ENCODE measurements at regions not wholly inside any gene's neighbourhood (a gene's known extent, or its start where the extent isn't known, plus 50 kb on each side); places are given as distances from the start of the nearest gene placed in this dataset.

GRCh38 chr22:48886604-48887393, 940.9 kb downstream of the BRD1 start:
- H3K4me3 ChIP-seq (replicated peaks; ENCODE audit: low read depth, low read length), result no peak overlapping the region
- DNase-seq (ENCODE audit: extremely low read depth, low read depth), result no peak
- TF ChIP-seq, protein P1, sequence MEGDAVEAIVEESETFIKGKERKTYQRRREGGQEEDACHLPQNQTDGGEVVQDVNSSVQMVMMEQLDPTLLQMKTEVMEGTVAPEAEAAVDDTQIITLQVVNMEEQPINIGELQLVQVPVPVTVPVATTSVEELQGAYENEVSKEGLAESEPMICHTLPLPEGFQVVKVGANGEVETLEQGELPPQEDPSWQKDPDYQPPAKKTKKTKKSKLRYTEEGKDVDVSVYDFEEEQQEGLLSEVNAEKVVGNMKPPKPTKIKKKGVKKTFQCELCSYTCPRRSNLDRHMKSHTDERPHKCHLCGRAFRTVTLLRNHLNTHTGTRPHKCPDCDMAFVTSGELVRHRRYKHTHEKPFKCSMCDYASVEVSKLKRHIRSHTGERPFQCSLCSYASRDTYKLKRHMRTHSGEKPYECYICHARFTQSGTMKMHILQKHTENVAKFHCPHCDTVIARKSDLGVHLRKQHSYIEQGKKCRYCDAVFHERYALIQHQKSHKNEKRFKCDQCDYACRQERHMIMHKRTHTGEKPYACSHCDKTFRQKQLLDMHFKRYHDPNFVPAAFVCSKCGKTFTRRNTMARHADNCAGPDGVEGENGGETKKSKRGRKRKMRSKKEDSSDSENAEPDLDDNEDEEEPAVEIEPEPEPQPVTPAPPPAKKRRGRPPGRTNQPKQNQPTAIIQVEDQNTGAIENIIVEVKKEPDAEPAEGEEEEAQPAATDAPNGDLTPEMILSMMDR (IDR thresholded peaks at IDR 0.05; ENCODE audit: low read depth, low read length, missing control alignments), result no peak

DNA sequence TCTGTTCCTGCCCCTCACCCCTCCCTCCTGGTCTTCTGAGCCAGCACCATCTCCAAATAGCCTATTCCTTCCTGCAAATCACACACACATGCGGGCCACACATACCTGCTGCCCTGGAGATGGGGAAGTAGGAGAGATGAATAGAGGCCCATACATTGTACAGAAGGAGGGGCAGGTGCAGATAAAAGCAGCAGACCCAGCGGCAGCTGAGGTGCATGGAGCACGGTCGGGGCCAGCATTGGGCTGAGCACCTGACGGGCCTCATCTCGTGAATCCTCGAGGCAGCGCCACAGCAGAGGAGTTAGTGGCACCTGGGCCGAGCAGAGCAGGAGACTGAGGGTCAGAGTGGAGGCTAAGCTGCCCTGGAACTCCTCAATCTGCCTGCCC, 941.8 kb downstream of the BRD1 start:
- DNase-seq (ENCODE audit: extremely low read depth, low read depth), result no peak
- TF ChIP-seq, protein P1 (IDR thresholded peaks at IDR 0.05; ENCODE audit: low read depth, low read length, missing control alignments), result no peak
- H3K4me3 ChIP-seq (replicated peaks; ENCODE audit: low read depth, low read length), result no peak overlapping the region

DNA sequence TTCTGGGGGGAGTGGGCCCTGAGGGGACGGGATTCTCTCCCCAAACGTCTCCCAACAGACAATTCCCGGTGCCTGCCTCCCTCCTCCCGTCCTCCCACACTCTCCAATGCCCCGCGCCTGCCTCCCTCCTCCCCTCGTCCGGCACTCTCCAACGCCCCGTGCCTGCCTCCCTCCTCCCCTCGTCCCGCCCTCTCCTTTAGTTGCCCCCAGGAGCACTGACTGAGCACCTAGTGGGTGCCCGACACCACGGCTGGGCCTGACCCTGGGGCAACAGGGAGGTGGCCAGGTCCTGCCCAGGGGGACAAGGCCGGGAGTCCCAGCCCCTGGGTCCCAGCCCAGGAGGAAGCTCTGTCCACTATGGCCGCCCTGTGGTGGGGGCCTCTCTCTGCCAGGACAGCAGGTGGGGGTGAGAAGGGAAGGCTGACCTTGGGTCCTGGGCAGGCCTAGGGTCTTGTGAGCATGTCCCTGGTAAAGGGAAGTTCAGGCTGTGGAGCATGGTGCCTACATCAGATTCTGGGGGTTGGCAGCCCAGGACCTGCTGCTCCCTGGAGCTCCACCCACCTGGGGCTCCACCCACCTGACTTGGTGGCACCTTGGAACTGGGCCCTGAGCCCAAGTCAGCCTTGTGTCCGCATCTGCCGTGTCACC, 942.3 kb downstream of the BRD1 start:
- TF ChIP-seq, protein P1 (IDR thresholded peaks at IDR 0.05; ENCODE audit: low read depth, low read length, missing control alignments), result no peak
- no peak overlapping the region for H3K4me3 ChIP-seq (replicated peaks; ENCODE audit: low read depth, low read length)
- no peak for DNase-seq (ENCODE audit: extremely low read depth, low read depth)

DNA sequence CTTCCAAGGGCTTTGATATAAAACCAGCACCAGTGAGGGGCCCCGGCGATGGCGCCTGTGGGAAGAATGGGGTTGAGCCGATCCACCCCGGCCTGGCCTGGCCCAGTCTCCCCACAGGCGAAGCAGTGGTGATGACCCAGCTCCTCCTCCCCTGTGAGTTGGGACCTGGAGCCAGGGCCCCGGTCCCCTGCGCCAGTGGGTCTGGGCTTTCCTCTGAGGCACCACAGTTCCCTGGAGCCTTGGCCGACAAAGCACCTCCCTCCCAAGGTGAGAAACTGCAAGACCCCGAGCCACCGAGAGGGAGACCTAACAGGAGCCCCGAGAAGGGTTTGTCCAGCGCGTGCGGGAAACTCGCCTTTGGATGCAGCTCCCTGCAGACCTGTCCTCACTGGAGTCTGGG, 942.9 kb downstream of the BRD1 start:
- no peak for DNase-seq (ENCODE audit: extremely low read depth, low read depth)
- H3K4me3 ChIP-seq (replicated peaks; ENCODE audit: low read depth, low read length), result no peak overlapping the region
- TF ChIP-seq, protein P1 (IDR thresholded peaks at IDR 0.05; ENCODE audit: low read depth, low read length, missing control alignments), result no peak

DNA sequence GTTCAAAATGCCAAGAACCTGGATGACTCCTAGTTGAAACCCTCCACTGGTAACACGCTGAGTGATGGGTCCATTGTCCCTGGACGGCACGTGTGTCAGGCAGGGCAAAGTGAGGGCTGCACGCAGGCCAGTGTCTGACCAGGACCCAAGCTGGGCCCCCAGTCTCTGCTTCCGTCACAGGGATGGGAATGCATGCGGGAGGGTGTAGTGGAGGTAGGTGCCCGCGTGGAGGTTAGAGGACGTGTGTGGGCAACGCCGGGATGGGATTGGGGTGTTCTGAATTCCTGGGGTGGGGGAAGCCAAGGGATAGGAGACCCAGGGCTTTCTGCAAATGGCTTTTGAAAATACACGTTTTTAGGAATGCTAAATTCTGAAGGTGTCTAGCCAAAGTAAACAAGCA, 943.3 kb downstream of the BRD1 start:
- TF ChIP-seq, protein P1 (IDR thresholded peaks at IDR 0.05; ENCODE audit: low read depth, low read length, missing control alignments), result no peak
- no peak for DNase-seq (ENCODE audit: extremely low read depth, low read depth)
- H3K4me3 ChIP-seq (replicated peaks; ENCODE audit: low read depth, low read length), result no peak overlapping the region

DNA sequence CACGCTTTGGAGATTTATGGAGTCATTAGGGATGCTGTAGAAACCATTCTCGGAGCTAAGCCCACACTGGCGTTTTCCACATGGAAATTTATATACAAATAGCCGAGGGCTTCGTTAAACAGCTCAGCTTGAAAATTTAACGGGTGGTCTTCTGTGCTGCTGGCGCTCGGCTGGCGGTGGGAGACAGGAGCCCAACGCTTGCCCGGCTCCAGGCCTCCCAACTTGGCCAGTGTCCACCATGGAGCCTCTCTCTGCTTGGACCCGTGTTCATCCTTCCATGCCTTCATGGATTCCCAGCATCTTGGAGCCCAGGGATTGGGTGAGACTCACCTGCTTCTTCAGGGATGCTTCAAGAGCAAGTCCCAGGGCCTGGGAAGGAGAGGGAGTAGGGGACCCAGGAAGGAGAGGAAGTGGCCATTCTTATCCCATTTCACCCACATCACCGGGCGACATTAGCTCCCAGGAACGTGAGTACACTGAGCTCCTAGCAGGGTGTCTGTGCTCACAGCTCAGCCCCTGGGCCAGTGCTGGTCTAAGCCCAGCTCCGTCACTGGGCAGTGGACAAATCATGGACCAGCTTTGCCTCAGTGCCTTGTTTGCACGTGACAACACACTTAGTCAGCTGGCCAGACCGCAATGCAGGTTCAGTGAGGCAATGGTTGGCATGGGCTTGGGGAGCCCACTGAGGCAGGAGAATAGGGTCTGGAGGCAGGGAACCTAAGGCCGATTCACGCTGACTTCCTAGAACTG, 944.3 kb downstream of the BRD1 start:
- DNase-seq (ENCODE audit: extremely low read depth, low read depth), result no peak

More for the DNA sequence above, 944.3 kb downstream of the BRD1 start:
- TF ChIP-seq, protein P1 (IDR thresholded peaks at IDR 0.05; ENCODE audit: low read depth, low read length, missing control alignments), result no peak
- no peak overlapping the region for H3K4me3 ChIP-seq (replicated peaks; ENCODE audit: low read depth, low read length)
